Stimulated activated CD8-positive, alpha-beta memory T cell treated with anti-CD3 and anti-CD28 coated beads, Interleukin-7, amount 100 ng/mL, for 4 hours (primary cell): ENCODE measurements at regions not wholly inside any gene's neighbourhood (a gene's known extent, or its start where the extent isn't known, plus 50 kb on each side); places are given as distances from the start of the nearest gene placed in this dataset.

ENCODE experiments used
- DNase-seq, 2 donors: peaks; one replicate each; pipeline ENCODE4 v3.0.0-alpha.2; 2020; ENCODE audit warnings: low read depth in 2 of 2

DNA sequence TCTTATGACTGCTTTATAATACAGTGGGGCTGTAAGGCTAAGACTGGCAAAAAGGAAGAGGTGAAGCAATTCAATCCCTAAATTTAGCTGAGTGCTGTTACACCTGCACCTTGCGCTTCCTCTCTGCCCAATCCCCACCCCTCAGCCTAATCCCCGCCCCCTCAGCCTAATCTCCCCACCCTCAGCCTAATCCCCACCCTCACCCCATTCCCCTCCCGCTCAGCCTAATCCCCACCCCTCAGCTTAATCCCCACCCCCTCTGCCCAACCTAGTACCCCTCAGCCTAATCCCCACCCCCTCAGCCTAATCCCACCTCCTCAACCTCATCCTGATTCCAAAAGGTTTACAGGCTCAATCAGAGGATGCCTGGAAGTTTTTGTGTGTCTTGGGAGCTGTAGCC is 155.5 kb downstream of the PMP22 start:
- no peak for DNase-seq

- no peak for DNase-seq
Observed at GRCh38 chr17:15108992-15109391, 156.1 kb downstream of the PMP22 start.

DNA sequence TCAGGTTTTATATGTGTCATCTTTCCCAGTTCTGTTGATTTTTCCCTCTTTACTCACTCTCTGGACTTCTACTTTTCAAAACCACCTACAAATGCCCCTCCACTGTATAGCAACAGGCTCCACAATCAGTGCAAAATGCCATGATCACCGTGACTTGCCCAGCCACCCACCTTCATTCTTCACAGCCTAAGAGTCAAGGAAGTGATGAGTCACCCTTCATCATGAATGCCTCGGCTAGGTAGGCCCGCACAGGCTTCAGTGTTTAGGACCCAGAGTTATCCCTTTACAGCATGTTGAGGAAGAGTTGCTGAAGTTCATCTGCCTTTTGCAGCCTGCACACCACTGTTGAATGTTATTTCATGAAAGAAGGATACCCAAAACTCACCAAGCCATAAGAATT is 158.6 kb downstream of the PMP22 start:
- no peak for DNase-seq

DNA sequence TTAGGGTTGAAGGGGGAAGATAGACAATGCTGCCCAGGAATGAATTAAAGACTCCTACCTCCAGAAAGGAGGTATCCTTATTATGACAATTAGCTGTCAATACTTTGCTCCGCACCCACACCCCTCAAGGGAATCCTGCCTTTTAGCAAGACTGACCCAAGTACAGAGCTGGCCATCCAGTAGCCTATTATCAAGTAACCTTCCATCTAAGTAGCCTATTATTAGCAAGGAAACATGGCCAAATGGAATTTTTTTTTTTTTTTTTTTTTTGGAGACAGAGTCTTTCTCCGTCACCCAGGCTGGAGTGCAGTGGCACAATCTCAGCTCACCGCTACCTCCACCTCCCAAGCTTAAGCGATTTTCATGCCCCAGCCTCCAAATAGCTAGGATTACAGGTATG is 161.3 kb downstream of the PMP22 start:
- no peak for DNase-seq

DNA sequence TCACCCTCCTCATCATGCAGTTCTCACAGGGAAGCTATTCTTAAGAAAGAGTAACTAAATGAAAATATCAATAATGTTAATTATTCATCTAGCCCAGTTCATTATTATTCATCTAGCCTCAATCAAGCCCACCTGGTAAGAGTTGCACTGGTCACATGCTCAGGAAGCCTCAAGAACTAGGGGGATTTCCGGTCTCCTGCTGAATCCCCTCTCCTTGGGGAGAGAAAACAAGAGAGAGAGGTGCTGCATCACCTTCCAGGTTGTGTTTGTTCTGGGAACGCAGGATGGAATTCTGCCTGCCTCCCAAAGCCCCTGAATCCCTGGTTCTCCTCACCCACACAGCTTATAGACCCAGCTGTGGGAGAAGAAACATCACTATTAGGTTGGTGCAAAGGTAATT is 164.0 kb downstream of the PMP22 start:
- DNase-seq, result no peak

GRCh38 chr17:15096511-15096910 is 168.6 kb downstream of the PMP22 start:
- DNase-seq, result no peak

DNA sequence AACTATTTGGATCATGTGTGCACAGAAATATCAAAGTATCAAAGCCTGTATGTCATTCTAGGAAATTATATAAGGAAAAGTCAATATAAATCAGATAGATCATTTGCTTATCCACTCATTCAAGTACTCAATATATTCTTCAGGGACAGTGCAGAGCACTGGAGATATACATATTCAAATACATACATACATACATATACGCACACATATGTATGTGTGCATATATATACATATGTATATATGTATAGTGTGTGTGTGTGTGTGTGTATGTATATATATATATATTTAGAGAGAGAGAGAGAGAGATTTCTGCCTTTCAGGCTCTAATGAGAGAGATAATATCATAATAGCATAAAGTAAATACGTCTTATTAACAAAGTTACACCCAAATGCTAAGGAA is 169.2 kb downstream of the PMP22 start:
- no peak for DNase-seq

- DNase-seq, result no peak
Observed at GRCh38 chr17:15092762-15093161, 172.4 kb downstream of the PMP22 start.

DNA sequence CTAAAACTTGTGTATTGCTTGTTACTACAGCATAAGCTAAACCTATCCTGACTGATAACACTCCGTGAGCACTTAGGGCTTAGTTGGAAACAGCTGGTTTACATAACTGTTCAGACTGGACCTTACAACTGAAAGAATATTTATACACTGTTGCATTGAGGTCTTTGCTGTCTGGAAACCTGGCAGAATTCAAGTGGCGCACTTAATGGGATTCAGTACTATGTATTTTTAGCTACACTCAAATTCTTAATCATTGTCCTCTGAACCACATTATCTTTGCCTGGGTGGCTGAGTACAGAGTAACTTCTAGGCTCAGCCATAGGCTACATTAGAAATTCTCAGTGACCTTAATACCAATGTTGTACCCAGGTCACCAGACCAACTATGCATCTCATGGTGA is 172.9 kb downstream of the PMP22 start:
- no peak for DNase-seq

- DNase-seq, result no peak
Observed at GRCh38 chr17:15091825-15092224, 173.3 kb downstream of the PMP22 start.

DNA sequence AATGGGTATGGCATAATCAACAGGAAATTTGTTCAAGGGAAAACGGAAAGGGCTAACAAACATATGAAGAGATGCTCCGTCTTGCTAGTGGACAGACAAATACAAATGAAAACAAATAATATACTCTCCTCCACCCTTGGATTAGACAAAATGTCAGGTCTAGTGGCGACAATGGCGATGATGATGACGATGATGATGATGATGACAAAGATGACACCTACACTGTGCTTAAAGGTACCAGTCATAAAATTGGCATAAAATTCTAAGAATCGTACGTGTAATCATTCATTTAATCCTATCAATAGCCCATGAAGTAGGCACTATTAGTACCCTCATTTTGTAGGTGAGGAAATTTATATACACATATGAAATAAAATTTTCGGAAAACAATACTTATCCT is 174.6 kb downstream of the PMP22 start:
- DNase-seq, result no peak

DNA sequence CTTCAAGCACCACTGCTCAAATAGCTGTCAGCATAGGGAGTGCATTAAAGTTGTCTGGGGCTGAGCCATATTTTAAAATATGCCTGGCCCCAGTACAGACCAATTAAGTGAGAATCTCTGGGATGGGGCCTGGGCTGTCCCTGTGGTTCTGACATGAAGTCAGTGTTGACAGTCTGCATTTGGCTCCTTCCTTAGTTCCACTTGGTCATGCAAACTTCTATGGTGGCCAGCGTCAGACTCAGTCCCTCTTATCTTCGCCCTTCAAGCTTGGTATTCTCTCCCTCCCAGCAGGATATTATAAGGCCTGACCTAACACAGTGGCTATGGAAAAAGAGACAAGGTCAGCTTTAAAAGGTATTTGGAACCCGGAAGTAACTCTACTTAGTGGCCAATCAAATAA is 177.2 kb downstream of the PMP22 start:
- DNase-seq, result no peak

GRCh38 chr17:15086776-15087295 is 178.3 kb downstream of the PMP22 start:
- no peak for DNase-seq

- no peak for DNase-seq
Observed at GRCh38 chr17:15085890-15086677, 179.0 kb downstream of the PMP22 start.

- no peak for DNase-seq
Observed at GRCh38 chr17:15083225-15083624, 181.9 kb downstream of the PMP22 start.

GRCh38 chr17:15081008-15081407 is 184.1 kb downstream of the PMP22 start:
- no peak for DNase-seq

DNA sequence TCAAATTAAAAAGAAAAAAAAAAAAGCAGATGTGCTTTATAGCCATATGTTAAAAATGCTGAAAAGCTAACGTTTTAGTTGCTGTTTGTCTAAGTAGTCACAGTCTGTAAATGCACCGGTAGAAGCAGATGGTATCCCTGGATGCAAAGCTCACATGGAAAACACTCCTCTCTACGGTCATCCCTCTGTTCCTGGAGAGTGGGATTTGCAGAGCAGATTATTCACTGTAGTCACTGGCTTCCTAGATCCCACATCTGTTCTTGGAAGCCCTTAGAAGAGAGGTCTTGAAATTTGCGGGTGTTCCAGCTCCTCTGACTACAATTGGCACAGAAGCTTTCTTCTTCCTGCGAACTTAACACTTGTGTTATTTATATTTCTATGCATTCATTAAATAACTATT is 186.6 kb downstream of the PMP22 start:
- no peak for DNase-seq

DNA sequence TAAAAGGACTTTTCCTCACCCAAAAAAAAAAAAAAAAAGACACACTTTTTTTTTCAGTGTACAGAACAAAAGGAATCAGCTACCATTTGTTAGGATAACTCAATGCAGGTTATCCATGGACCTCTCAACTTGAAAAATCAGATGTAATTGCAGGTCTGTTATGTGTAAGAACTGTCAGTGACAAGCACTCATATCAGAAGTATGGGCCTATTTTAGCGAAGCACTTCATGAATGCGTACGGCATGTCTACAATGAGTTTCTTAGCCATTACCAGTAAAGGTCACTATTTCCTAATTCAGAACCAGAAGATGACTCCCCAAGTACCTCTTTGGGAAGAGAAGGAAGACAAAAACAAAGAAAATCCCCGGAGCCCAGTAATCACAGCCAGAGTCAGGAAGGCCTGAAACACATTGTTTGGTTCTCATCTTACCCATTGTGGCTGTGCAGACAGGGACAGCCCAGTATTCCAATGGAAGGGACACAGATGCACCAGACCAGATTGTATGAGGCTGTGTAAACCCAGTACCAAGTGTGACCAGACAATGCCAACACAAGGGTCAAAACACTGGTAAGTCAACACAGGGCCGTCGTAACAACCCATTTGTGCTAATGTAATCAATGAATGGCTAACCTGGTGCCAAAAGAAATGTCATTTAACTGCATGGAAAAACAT is 188.0 kb downstream of the PMP22 start:
- no peak for DNase-seq

DNA sequence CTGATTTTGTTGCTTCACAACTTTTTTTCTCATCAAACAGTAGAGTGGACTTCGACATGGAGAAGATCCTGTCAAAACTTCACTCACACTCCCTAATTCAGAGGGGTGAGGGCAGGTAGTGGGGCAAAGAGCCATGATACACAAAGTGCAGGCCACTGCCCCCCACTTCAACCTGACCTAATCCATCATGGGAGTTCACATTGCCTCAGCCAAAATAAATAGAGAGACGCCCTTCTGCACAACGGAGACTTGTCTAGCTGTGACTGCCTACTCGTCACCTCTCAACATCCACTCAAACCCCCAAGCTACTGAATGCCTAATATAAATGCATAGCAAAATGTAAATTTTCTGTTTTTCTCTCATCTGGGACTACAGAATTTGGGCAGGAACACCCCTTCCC is 213.2 kb downstream of the PMP22 start:
- no peak for DNase-seq

DNA sequence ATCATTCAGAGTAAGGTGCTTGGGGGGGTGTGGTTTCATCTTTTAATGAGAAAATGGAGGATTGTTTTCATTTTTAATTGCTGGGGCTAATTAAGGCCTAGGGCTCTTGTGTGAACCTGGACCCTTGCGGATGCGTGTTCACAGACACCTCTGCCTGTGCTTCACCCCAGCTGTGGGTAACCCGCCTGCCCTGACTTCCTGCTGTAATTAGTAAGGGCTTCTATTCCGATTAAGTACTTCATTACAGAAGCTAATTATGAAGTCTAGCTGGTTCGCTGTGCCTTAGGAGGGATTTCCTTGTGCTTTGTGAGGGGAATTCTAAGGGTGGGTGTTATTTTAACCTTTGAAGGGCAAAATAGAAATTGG is 215.3 kb downstream of the PMP22 start:
- DNase-seq, result no peak

- no peak for DNase-seq
Observed at GRCh38 chr17:15048933-15049794, 216.0 kb downstream of the PMP22 start.

DNA sequence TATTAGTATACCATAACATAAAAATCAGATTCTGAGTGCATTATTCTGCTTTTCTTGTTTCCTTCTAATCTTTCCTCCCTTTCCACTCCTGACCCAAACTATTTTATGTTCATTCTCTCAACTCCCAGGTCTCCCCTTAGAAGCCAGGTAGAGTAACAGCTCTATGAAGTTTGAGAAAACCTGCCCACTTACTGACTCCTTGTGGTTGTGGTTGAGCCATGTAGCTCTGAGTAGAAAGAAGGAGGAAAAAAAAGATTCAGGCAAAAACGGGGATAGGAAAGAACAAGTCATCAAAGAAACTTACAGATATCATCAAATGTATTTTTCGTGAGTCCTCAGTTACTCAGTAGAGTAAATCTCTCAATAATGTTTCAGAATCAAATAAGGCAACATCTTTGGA is 216.7 kb downstream of the PMP22 start:
- DNase-seq, result no peak
